ENCODE measurements at regions not wholly inside any gene's neighbourhood (a gene's known extent, or its start where the extent isn't known, plus 50 kb on each side); places are given as distances from the start of the nearest gene placed in this dataset.

- no peak for DNase-seq (ENCODE audit: low read depth)
Observed at GRCh38 chr18:22355598-22355997, 62.1 kb downstream of the CTAGE1 start.

- DNase-seq (ENCODE audit: low read depth): no peak
Observed at GRCh38 chr18:22355069-22355468, 62.6 kb downstream of the CTAGE1 start.

- no peak for DNase-seq (ENCODE audit: low read depth)
Observed at GRCh38 chr18:22349966-22350365, 67.7 kb downstream of the CTAGE1 start.

GRCh38 chr18:22349317-22349898 is 68.3 kb downstream of the CTAGE1 start:
- no peak for DNase-seq (ENCODE audit: low read depth)

- no peak for DNase-seq (ENCODE audit: low read depth)
Observed at GRCh38 chr18:22348521-22349316, 69.0 kb downstream of the CTAGE1 start.

- no peak for DNase-seq (ENCODE audit: low read depth)
Observed at GRCh38 chr18:22347606-22348511, 69.9 kb downstream of the CTAGE1 start.

- DNase-seq (ENCODE audit: low read depth): peak; percentile 15
Observed at GRCh38 chr18:22346953-22347605, 70.6 kb downstream of the CTAGE1 start.

GRCh38 chr18:22346401-22346952 is 71.2 kb downstream of the CTAGE1 start:
- DNase-seq (ENCODE audit: low read depth): peak; percentile 14

GRCh38 chr18:22345718-22346117 is 72.0 kb downstream of the CTAGE1 start:
- DNase-seq (ENCODE audit: low read depth): no peak

GRCh38 chr18:22344908-22345670 is 72.6 kb downstream of the CTAGE1 start:
- DNase-seq (ENCODE audit: low read depth): no peak

GRCh38 chr18:22344445-22344844 is 73.3 kb downstream of the CTAGE1 start:
- DNase-seq (ENCODE audit: low read depth): no peak

GRCh38 chr18:22343613-22344012 is 74.1 kb downstream of the CTAGE1 start:
- DNase-seq (ENCODE audit: low read depth): no peak

- DNase-seq (ENCODE audit: low read depth): peak; percentile 34
Observed at GRCh38 chr18:22342625-22343024, 75.1 kb downstream of the CTAGE1 start.

GRCh38 chr18:22340331-22340730 is 77.4 kb downstream of the CTAGE1 start:
- DNase-seq (ENCODE audit: low read depth): no peak

- no peak for DNase-seq (ENCODE audit: low read depth)
Observed at GRCh38 chr18:22339913-22340312, 77.8 kb downstream of the CTAGE1 start.

GRCh38 chr18:22337833-22338232 is 79.9 kb downstream of the CTAGE1 start:
- DNase-seq (ENCODE audit: low read depth): no peak

GRCh38 chr18:22337306-22337705 is 80.4 kb downstream of the CTAGE1 start:
- no peak for DNase-seq (ENCODE audit: low read depth)

- DNase-seq (ENCODE audit: low read depth): no peak
Observed at GRCh38 chr18:22336406-22336805, 81.3 kb downstream of the CTAGE1 start.

- DNase-seq (ENCODE audit: low read depth): no peak
Observed at GRCh38 chr18:22335731-22336198, 82.0 kb downstream of the CTAGE1 start.

- DNase-seq (ENCODE audit: low read depth): no peak
Observed at GRCh38 chr18:22334567-22334966, 83.1 kb downstream of the CTAGE1 start.

GRCh38 chr18:22332590-22332989 is 85.1 kb downstream of the CTAGE1 start:
- DNase-seq (ENCODE audit: low read depth): no peak

Data from HS-5 (cell line).